ENCODE measurements at regions not wholly inside any gene's neighbourhood (a gene's known extent, or its start where the extent isn't known, plus 50 kb on each side); places are given as distances from the start of the nearest gene placed in this dataset.

GRCh38 chr20:6178537-6178936 lies 55.7 kb upstream of the FERMT1 start:
- peak in 3 of 6 experiments; percentile 25 to 34 (median 26) for TF ChIP-seq CTCF (IDR thresholded peaks at IDR 0.05)
- TF ChIP-seq POLR2A (IDR thresholded peaks at IDR 0.05): no peak
- TF ChIP-seq POLR2AphosphoS5 (IDR thresholded peaks at IDR 0.05): no peak
- no peak for TF ChIP-seq EP300 (IDR thresholded peaks at IDR 0.05)

Data from upper lobe of left lung (tissue), 4 donors.